Lower leg skin (tissue), 3 donors: ENCODE measurements at regions not wholly inside any gene's neighbourhood (a gene's known extent, or its start where the extent isn't known, plus 50 kb on each side); places are given as distances from the start of the nearest gene placed in this dataset.

Source experiments
- CTCF ChIP-seq, 3 donors: fragments of 450-650 bp; IDR thresholded peaks; one replicate each; pipeline ENCODE4 v1.5.1; 2016; ENCODE audit warnings: antibody characterized with exemption in 3 of 3, mild to moderate bottlenecking in 3 of 3, moderate library complexity in 2 of 3
- POLR2A ChIP-seq, 2 donors: fragments of 450-650 bp; IDR thresholded peaks; one replicate each; pipeline ENCODE4 v1.6.1; 2016 to 2017; ENCODE audit warnings: antibody characterized with exemption in 2 of 2, mild to moderate bottlenecking in 1 of 2, moderate library complexity in 1 of 2

GRCh38 chr4:148608968-148609367 lies 166.8 kb upstream of the NR3C2 start:
- no peak for TF ChIP-seq POLR2A (IDR thresholded peaks at IDR 0.05)
- TF ChIP-seq CTCF (IDR thresholded peaks at IDR 0.05), result no peak
